GM18907 (cell line): ENCODE measurements at regions not wholly inside any gene's neighbourhood (a gene's known extent, or its start where the extent isn't known, plus 50 kb on each side); places are given as distances from the start of the nearest gene placed in this dataset.
"Not testable (repeated sequence)": the region's sequence is repeated elsewhere in the genome, so short reads cannot be mapped to it uniquely, and the experiment has no call there.

Source experiments
- ATAC-seq: cut with Tn5 transposase; IDR thresholded peaks from one replicate; pipeline ENCODE4 v1.9.1; 2021; ENCODE audit warnings: mild to moderate bottlenecking, moderate library complexity; ENCODE audit not compliant: unreplicated experiment

DNA sequence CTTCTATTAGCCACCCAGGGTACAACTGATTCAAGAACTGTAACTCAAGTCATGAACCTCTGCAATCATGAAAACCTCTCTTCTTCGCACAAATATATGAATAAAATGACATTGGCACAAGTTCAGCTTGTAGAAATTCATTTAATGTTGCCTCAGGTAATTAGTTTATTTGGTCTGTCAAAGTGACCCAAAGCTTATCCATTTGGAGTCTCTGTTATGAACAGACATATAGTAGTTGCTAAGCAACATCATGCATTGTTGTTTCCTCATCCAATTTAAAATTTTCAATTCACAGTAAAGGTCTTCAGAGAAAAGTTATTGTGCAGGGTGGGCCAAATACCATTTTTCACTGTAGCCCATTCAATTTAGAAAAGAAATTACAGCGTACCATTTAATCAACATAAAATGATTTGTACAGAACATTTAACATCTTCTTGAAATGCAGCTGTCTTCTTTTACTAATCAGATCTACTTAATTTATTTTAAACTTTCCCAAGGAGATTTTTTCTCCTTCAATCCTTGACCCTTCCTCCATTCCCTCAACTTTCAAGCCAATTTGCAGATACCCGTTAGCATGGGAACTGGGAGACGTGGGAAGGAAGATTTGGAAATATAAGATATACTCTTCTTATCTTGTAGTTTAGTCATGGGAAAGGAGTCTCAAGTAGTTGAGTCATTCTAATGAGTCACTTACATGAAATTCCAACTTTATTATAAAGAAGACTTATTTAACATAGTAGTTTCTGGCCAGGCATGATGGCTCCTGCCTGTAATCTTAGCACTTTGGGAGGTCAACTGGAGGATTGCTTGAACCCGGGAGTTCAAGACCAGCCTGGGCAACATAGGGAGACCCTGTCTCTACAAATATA lies 231.3 kb downstream of the ATPSCKMT start:
- ATAC-seq: no peak

- ATAC-seq: no peak
Measured at GRCh38 chr5:10017786-10018185, 231.9 kb downstream of the ATPSCKMT start.

DNA sequence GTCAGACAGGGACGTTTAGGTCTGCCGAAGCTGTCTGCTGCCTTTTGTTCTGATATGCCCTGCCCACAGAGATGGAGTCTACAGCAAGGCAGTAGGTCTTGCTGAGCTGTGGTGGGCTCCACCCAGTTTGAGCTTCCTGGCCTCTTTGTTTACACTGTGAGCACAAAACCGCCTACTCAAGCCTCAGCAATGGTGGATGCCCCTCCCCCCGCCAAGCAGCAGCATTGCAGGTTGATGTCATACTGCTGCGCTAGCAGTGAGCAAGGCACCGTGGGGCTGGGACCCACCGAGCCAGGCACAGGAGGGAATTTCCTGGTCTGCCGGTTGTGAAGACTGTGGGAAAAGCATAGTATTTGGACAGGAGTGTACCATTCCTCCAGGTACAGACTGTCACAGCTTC lies 233.1 kb downstream of the ATPSCKMT start:
- not testable (repeated sequence) for ATAC-seq

- not testable (repeated sequence) for ATAC-seq
Measured at GRCh38 chr5:10015681-10016080, 234.0 kb downstream of the ATPSCKMT start.

DNA sequence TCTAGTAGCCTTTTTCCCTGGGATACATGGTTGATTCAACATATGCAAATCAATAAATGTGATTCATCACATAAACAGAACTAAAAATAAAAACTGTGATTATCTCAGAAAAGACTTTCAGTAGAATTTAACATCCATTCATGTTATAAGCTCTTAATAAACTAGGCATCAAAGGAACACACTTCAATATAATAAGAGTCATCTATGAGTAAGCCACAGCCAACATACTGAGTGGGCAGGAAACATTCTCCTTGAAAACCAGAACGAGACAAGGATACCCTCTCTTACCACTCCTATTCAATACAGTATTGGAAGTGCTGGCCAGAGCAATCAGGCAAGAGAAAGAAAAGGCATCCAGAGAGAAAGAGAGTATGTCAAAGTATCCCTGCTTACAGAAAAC lies 239.9 kb downstream of the ATPSCKMT start:
- ATAC-seq: no peak

DNA sequence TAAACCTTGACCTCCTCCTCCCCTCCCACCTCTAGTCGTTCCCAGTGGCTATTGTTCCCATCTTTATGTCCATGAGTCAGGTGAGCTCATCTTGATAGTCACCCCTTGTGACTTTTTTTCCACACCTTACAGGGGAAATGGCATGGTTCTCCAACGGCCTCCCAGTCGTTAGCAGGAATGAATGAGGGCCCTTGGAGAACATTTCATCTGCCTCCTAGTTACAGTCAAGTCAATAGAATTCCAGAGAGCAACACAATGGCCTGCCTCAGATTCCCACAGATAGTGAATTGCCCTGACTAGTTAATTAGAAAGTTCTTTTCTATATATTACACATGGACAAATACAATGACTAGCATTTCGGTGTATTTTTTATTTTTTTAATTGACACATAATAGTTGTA lies 262.6 kb downstream of the ATPSCKMT start:
- ATAC-seq: no peak

DNA sequence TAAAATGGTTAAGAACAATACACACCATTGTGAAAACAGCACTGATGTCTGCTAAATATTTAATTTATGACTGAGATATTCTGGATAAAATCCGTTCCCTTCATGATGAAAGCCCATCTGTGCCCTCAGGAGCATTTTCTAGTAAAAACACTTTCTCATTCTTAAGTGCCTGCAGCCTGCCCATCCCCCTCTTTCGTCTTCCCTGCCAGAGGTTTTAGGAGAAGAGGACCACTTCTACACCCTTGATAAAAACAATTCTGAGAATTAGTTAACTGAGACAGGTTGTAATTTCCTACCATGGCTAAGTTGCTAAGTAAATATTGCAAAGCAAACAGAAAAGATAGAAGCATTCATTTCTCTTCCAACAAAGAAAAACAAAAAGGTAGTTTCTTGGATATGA lies 272.6 kb downstream of the ATPSCKMT start:
- ATAC-seq: no peak

DNA sequence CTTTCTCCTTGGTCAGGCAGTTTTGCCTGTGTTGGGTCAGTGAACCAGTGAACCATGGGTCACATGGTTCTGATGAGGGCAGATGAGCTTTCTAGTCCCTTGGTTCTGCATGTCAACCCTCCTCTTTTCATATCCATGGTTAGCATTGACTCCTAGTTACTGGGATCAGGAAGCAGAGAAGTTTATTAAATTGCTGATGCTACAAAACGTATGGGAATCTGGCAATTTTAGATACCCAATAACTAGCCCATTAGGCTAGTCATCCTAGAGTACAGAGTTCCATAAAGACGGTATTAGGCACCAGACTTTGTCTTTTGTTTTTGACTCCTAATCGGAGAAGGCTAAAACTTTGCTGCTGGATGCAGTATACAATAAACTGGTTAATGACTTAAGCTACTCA lies 273.1 kb downstream of the ATPSCKMT start:
- ATAC-seq: no peak

DNA sequence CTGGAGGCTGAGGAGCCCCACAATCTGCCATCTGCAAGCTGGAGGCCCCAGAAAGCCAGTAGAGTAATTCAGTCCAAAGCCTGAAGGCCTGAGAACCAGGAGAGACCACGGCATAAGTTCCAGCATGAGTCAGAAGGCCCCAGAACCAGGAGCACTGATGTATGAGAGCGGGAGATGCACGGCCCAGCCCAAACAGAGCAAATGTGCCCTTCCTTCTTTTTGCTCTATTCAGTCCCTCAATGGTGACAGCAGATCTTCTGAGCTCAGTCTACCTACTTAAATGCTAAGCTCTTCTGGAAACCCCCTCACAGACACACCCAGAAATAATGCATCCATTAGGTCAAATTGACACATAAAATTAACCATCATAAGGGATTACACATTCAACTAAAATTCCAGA lies 277.6 kb downstream of the ATPSCKMT start:
- no peak for ATAC-seq

DNA sequence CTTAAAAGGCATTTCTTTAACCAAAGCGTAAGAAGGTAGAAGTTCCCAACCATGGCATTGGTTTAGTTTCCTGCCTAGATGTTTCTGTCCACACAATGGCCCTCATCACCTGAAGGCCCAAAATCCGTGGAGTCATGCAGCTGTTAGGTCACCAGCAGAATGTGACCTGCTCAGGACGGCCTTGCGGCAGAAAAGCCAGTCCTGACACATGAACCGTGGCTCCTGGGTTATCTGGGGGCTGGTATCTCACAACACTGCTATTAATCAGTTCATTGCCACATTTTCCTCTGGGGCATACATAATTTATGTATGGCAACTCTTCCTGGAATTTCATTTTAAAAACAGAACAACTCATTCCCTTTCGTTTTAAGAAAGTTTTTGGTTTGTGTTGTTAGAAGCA lies 278.4 kb downstream of the ATPSCKMT start:
- no peak for ATAC-seq

DNA sequence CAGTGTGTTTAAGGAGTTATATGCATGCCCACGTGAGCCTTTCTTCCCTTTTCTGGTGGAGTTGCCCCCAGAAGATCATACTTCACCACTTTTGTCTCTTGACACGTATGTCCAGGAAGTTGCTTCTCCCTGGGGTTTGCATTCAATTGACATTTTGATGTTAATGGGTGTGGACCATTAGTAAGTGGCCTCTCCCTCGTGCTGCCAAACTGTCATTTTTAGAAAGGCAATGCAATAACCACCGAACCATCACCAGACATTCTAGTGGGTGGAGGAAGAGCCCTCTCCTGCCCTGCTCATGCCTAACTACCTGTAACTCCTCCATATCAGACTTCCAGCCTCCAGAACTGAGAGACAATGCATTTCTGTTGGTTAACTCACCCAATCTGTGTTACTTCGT lies 290.8 kb downstream of the ATPSCKMT start:
- ATAC-seq: no peak

- ATAC-seq: no peak
Measured at GRCh38 chr5:9957214-9957613, 292.5 kb downstream of the ATPSCKMT start.

GRCh38 chr5:9956725-9957124 lies 293.0 kb downstream of the ATPSCKMT start:
- ATAC-seq: no peak

GRCh38 chr5:9955586-9955985 lies 294.1 kb downstream of the ATPSCKMT start:
- no peak for ATAC-seq

GRCh38 chr5:9954869-9955268 lies 294.8 kb downstream of the ATPSCKMT start:
- ATAC-seq: no peak

DNA sequence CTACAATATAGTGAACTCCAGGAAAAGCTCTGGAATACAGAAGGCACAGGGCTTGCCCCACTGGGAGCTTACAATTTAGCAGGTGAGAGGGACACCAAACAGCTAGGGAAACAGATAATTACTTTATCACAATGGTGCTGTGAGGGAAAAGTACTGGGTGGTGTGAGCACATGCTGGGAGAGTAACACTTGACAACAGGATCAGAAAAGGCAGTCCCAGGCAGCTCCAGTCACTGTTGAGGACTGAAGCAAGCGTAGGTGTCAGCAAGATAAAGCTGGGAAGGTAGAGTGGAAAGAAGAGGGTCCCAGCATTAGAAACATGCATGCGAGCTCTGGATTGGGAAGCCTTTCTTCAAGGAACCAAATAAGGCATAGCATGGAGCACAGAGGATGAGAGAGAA lies 296.0 kb downstream of the ATPSCKMT start:
- no peak for ATAC-seq

DNA sequence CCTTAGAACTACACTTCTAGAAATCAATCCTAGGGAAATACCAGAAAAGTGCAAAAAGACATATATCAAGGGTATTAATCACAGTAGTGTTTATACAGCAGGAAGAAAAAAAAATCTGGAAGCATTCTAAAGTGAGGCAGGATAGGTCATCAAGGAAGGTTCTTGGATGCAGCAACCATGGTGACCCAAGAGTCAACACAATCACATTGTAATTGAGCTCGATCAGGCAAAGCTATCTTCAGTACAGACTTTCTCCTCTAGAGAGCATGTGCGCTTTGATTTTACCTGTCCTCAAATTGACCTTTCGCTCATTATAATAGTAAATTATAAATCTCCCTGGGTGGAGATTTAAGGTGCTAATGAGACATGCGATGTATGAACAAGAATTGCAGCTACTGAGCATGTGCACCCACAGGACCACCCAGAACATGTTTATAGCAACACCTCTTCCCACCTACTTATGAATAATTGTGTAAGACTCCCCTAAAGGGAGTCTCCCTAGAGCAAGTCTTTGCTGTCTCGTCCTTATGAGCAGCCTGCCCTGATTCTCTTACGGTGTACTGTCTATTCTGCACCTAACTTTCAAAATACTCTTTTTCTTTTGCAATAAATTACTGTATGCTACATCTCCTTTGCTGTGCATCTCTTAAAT lies 297.7 kb downstream of the ATPSCKMT start:
- ATAC-seq: no peak

- ATAC-seq: no peak
Measured at GRCh38 chr5:9947944-9948343, 301.7 kb downstream of the ATPSCKMT start.

GRCh38 chr5:9947225-9947714 lies 302.4 kb downstream of the ATPSCKMT start:
- peak; percentile 45 for ATAC-seq

DNA sequence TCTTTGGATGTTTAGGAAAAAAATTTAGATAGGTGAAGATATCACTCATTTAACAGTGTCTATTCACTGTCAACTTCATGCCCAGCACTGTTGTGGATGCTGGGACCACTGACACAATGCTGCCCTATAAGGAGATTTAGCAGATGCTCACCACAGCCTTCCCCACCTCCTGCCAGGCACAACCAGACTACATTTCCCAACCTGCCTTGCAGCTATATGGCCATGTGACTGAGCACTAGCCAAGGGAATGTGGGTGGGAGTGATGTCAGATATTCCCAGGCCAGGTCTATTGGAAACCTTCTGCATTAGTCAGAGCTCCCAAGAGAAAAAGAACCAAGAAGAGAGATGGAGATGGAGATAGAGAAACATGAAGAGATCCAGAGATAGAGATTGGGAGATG lies 302.6 kb upstream of the TAS2R1 start:
- ATAC-seq: no peak

DNA sequence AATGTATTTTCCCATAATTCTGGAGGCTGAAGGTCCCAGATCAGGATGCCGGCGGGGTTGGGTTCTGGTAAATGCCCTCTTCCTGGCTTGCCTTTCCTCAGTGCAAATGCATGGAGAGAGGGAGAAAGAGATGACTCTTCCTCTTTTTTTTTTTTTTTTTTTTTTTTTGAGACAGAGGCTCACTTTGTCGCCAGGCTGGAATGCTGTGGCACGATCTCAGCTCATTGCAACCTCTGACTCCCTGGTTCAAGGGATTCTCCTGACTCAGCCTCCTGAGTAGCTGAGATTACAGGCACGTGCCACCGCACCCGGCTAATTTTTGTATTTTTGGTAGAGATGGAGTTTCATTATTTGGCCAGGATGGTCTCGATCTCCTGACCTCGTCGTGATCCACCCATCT lies 300.0 kb upstream of the TAS2R1 start:
- ATAC-seq: no peak

GRCh38 chr5:9928326-9928725 lies 298.2 kb upstream of the TAS2R1 start:
- ATAC-seq: no peak
